Lower leg skin (tissue), 3 donors: ENCODE measurements at regions not wholly inside any gene's neighbourhood (a gene's known extent, or its start where the extent isn't known, plus 50 kb on each side); places are given as distances from the start of the nearest gene placed in this dataset.

Experiments
- CTCF ChIP-seq, 3 donors: fragments of 450-650 bp; IDR thresholded peaks; one replicate each; pipeline ENCODE4 v1.5.1; 2016; ENCODE audit warnings: antibody characterized with exemption in 3 of 3, mild to moderate bottlenecking in 3 of 3, moderate library complexity in 2 of 3
- POLR2A ChIP-seq, 2 donors: fragments of 450-650 bp; IDR thresholded peaks; one replicate each; pipeline ENCODE4 v1.6.1; 2016 to 2017; ENCODE audit warnings: antibody characterized with exemption in 2 of 2, mild to moderate bottlenecking in 1 of 2, moderate library complexity in 1 of 2

- TF ChIP-seq CTCF (IDR thresholded peaks at IDR 0.05) (no peak), POLR2A (IDR thresholded peaks at IDR 0.05) (no peak)
These were observed 145.1 kb upstream of the CELF4 start for GRCh38 chr18:37710726-37711125.
